ENCODE measurements at regions not wholly inside any gene's neighbourhood (a gene's known extent, or its start where the extent isn't known, plus 50 kb on each side); places are given as distances from the start of the nearest gene placed in this dataset.

- no peaks in the 10 kb centered on the region for H3K9me3 ChIP-seq (ENCODE audit: insufficient read depth, low read length)
- no peak overlapping the region for H3K4me3 ChIP-seq (ENCODE audit: insufficient read depth, low read length, poor library complexity, severe bottlenecking)
These were observed 1155.3 kb downstream of the BRD1 start for GRCh38 chr22:48672387-48672786.

GRCh38 chr22:48670731-48671130 is 1156.9 kb downstream of the BRD1 start:
- no peaks in the 10 kb centered on the region for H3K36me3 ChIP-seq (ENCODE audit: low read length)
- no peak overlapping the region for H3K27ac ChIP-seq (ENCODE audit: low read depth, low read length)
- TF ChIP-seq EZH2phosphoT487 (conservative IDR thresholded peaks at IDR 0.05; ENCODE audit: low read length) (no peak), CTCF (IDR thresholded peaks at IDR 0.05; ENCODE audit: insufficient read depth, low read length, poor library complexity, severe bottlenecking) (no peak)
- H3F3A ChIP-seq (ENCODE audit: insufficient read depth) = no peaks in the 10 kb centered on the region
- no peaks in the 10 kb centered on the region for H3K79me2 ChIP-seq (ENCODE audit: insufficient read depth, low read length)
- H3K4me2 ChIP-seq (ENCODE audit: low read depth, low read length, poor library complexity, severe bottlenecking) = no peak overlapping the region
- H3K9ac ChIP-seq (ENCODE audit: low read length) = no peak overlapping the region
- H4K20me1 ChIP-seq (ENCODE audit: low read depth, low read length) = no peaks in the 10 kb centered on the region
- no peaks in the 10 kb centered on the region for H3K9me3 ChIP-seq (ENCODE audit: insufficient read depth, low read length)
- H3K27me3 ChIP-seq (ENCODE audit: low read length) = no peaks in the 10 kb centered on the region
- no peak overlapping the region for H3K4me3 ChIP-seq (ENCODE audit: insufficient read depth, low read length, poor library complexity, severe bottlenecking)
- no peaks in the 10 kb centered on the region for H3K9me2 ChIP-seq (replicated peaks; ENCODE audit: insufficient read depth, low read length)
- no peak overlapping the region for H2AFZ ChIP-seq (ENCODE audit: low read depth, low read length, severe bottlenecking)

More at GRCh38 chr22:48672387-48672786, 1155.3 kb downstream of the BRD1 start:
- TF ChIP-seq CTCF (IDR thresholded peaks at IDR 0.05; ENCODE audit: insufficient read depth, low read length, poor library complexity, severe bottlenecking) = no peak
- no peak for TF ChIP-seq EZH2phosphoT487 (conservative IDR thresholded peaks at IDR 0.05; ENCODE audit: low read length)
- Histone ChIP-seq H3K9me2 (replicated peaks; ENCODE audit: insufficient read depth, low read length) (no peaks in the 10 kb centered on the region), H3K9ac (ENCODE audit: low read length) (no peak overlapping the region), H3F3A (ENCODE audit: insufficient read depth) (no peaks in the 10 kb centered on the region), H3K36me3 (ENCODE audit: low read length) (no peaks in the 10 kb centered on the region), H3K79me2 (ENCODE audit: insufficient read depth, low read length) (no peaks in the 10 kb centered on the region), H3K27me3 (ENCODE audit: low read length) (no peaks in the 10 kb centered on the region), H2AFZ (ENCODE audit: low read depth, low read length, severe bottlenecking) (no peak overlapping the region), H3K27ac (ENCODE audit: low read depth, low read length) (no peak overlapping the region), H3K4me2 (ENCODE audit: low read depth, low read length, poor library complexity, severe bottlenecking) (no peak overlapping the region), H4K20me1 (ENCODE audit: low read depth, low read length) (no peaks in the 10 kb centered on the region)

- no peaks in the 10 kb centered on the region for H3K79me2 ChIP-seq (ENCODE audit: insufficient read depth, low read length)
- no peaks in the 10 kb centered on the region for H3K9me2 ChIP-seq (replicated peaks; ENCODE audit: insufficient read depth, low read length)
- H2AFZ ChIP-seq (ENCODE audit: low read depth, low read length, severe bottlenecking) = no peak overlapping the region
- H3K36me3 ChIP-seq (ENCODE audit: low read length) = no peaks in the 10 kb centered on the region
- no peaks in the 10 kb centered on the region for H3K9me3 ChIP-seq (ENCODE audit: insufficient read depth, low read length)
- no peak overlapping the region for H3K27ac ChIP-seq (ENCODE audit: low read depth, low read length)
- H4K20me1 ChIP-seq (ENCODE audit: low read depth, low read length) = no peaks in the 10 kb centered on the region
- TF ChIP-seq CTCF (IDR thresholded peaks at IDR 0.05; ENCODE audit: insufficient read depth, low read length, poor library complexity, severe bottlenecking) (no peak), EZH2phosphoT487 (conservative IDR thresholded peaks at IDR 0.05; ENCODE audit: low read length) (no peak)
- H3K9ac ChIP-seq (ENCODE audit: low read length) = no peak overlapping the region
- H3F3A ChIP-seq (ENCODE audit: insufficient read depth) = no peaks in the 10 kb centered on the region
- H3K27me3 ChIP-seq (ENCODE audit: low read length) = no peaks in the 10 kb centered on the region
- no peak overlapping the region for H3K4me3 ChIP-seq (ENCODE audit: insufficient read depth, low read length, poor library complexity, severe bottlenecking)
- H3K4me2 ChIP-seq (ENCODE audit: low read depth, low read length, poor library complexity, severe bottlenecking) = no peak overlapping the region
These were observed 1157.5 kb downstream of the BRD1 start for GRCh38 chr22:48669986-48670716.
